ENCODE measurements at regions not wholly inside any gene's neighbourhood (a gene's known extent, or its start where the extent isn't known, plus 50 kb on each side); places are given as distances from the start of the nearest gene placed in this dataset.

DNA sequence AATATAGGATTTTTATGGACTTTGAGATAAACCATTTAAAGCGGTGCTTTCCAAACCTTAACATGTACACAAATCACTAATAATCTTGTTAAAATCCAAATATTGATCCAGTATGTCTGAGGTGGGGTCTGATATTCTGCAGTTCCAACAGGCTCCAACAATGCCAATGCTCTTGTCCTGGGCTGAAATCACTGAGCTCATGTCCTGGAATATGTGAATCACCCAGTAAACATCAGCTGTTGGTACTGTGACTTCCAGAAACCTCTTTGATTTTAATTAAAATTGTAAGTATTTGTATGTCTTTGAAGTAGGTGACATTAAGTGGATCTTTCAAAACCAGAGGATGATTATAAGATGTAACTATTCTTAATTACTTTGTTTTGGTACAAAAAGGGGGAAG, 52.8 kb upstream of the CAST start:
- no peaks in the 10 kb centered on the region for H3K9me3 Mint-ChIP-seq
- H3K27me3 Mint-ChIP-seq, result no peaks in the 10 kb centered on the region
- ATAC-seq (replicated peaks; ENCODE audit: extremely low read depth, poor library complexity, severe bottlenecking) (no peak), DNase-seq (ENCODE audit: low spot score in 2 of 2) (no peak)
- no peak overlapping the region for H3K4me3 Mint-ChIP-seq
- H3K27ac Mint-ChIP-seq (ENCODE audit: low read depth), result no peak overlapping the region
- no peaks in the 10 kb centered on the region for H3K36me3 Mint-ChIP-seq (ENCODE audit: insufficient read depth)
- H3K4me1 Mint-ChIP-seq, result peaks cover 3% of the 10 kb centered on the region

DNA sequence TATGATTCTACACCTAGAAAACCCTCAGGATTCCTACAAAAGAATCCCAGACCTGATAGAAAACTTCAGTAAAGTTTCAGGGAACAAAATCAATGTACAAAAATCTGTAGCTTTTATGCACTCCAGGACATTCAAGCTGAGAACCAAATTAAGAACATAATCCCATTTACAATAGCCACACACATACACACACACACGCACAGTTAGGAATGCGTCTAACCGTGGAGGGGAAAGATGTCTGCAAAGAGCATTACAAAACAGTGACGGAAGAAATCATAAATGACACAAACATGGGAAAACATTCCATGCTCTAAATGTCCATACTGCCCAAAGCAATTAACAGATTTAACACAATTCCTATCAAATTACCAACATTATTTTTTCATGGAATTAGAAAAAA, 51.4 kb upstream of the CAST start:
- peaks cover 3% of the 10 kb centered on the region for H3K4me1 Mint-ChIP-seq
- H3K27ac Mint-ChIP-seq (ENCODE audit: low read depth), result no peak overlapping the region
- no peaks in the 10 kb centered on the region for H3K36me3 Mint-ChIP-seq (ENCODE audit: insufficient read depth)
- no peak overlapping the region for H3K4me3 Mint-ChIP-seq
- H3K27me3 Mint-ChIP-seq, result no peaks in the 10 kb centered on the region
- ATAC-seq (replicated peaks; ENCODE audit: extremely low read depth, poor library complexity, severe bottlenecking) (no peak), DNase-seq (ENCODE audit: low spot score in 2 of 2) (no peak)
- no peaks in the 10 kb centered on the region for H3K9me3 Mint-ChIP-seq

DNA sequence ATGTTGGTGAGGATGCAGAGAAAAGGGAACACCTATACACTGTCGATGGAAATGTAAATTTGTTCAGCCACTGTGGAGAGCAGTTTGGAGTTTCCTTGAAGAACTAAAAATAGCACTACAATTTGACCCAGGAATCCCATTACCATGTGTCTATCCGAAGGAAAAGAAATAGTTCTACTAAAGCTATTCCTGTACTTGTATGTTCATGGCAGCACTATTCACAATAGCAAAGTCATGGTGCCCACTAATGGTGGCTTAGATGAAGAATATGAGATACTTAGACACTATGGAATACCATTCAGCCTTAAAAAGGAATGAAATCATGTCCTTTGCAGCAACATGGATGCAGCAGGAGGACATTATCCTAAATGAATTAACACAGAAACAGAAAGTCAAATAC, 50.2 kb upstream of the CAST start:
- ATAC-seq (replicated peaks; ENCODE audit: extremely low read depth, poor library complexity, severe bottlenecking), result no peak
- H3K4me3 Mint-ChIP-seq, result no peak overlapping the region
- H3K4me1 Mint-ChIP-seq, result peaks cover 3% of the 10 kb centered on the region
- no peaks in the 10 kb centered on the region for H3K36me3 Mint-ChIP-seq (ENCODE audit: insufficient read depth)
- H3K27ac Mint-ChIP-seq (ENCODE audit: low read depth), result no peak overlapping the region
- no peak for DNase-seq (ENCODE audit: low spot score in 2 of 2)
- no peaks in the 10 kb centered on the region for H3K27me3 Mint-ChIP-seq
- H3K9me3 Mint-ChIP-seq, result no peaks in the 10 kb centered on the region

Measured in central memory CD8-positive, alpha-beta T cell (primary cell).